ENCODE measurements at regions not wholly inside any gene's neighbourhood (a gene's known extent, or its start where the extent isn't known, plus 50 kb on each side); places are given as distances from the start of the nearest gene placed in this dataset.

GRCh38 chr1:43057567-43057966 lies 98.9 kb upstream of the SLC2A1 start:
- TF ChIP-seq CTCF (IDR thresholded peaks at IDR 0.05) (no peak), POLR2A (IDR thresholded peaks at IDR 0.05) (no peak)
